ENCODE measurements at regions not wholly inside any gene's neighbourhood (a gene's known extent, or its start where the extent isn't known, plus 50 kb on each side); places are given as distances from the start of the nearest gene placed in this dataset.

DNA sequence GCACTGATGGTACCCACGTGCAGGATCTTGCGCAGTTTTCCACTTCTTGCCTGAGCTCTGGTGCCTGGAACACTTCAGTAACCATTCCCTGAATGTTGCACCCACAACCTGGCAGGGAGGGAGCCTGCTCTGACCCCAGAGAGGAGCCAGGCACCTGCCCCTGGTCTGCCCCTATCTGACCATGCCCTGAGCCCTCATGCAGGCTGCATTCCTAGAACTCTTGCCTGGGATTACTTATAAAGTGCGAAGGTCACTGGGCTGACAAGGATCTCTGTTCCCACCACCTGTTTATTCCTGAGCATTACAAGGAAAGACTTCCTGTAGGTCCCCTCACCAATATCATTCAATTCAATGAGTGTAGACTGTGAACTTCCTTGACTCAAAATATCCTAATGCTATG is 191.9 kb upstream of the FMN2 start:
- no peaks in the 10 kb centered on the region for H3K36me3 ChIP-seq
- peaks cover 0 to 25% (median 17%) of the 10 kb centered on the region in 4 donors for H3K4me1 ChIP-seq
- intact Hi-C loops (cut with DNase I), result loop anchor here (5.0 to 10.0 kb wide), 3 partner anchors 85 to 595 kb away; partner anchors contain the start of gene CHRM3
- no peak for TF ChIP-seq POLR2AphosphoS5 (IDR thresholded peaks at IDR 0.05)
- TF ChIP-seq, protein P1, sequence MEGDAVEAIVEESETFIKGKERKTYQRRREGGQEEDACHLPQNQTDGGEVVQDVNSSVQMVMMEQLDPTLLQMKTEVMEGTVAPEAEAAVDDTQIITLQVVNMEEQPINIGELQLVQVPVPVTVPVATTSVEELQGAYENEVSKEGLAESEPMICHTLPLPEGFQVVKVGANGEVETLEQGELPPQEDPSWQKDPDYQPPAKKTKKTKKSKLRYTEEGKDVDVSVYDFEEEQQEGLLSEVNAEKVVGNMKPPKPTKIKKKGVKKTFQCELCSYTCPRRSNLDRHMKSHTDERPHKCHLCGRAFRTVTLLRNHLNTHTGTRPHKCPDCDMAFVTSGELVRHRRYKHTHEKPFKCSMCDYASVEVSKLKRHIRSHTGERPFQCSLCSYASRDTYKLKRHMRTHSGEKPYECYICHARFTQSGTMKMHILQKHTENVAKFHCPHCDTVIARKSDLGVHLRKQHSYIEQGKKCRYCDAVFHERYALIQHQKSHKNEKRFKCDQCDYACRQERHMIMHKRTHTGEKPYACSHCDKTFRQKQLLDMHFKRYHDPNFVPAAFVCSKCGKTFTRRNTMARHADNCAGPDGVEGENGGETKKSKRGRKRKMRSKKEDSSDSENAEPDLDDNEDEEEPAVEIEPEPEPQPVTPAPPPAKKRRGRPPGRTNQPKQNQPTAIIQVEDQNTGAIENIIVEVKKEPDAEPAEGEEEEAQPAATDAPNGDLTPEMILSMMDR (IDR thresholded peaks at IDR 0.05), result no peak
- no peak for TF ChIP-seq POLR2A (IDR thresholded peaks at IDR 0.05)
- TF ChIP-seq EP300 (IDR thresholded peaks at IDR 0.05), result no peak
- H3K27ac ChIP-seq, result no peak overlapping the region
- 71 to 85% methylated on average over 3 of the region's 3 CpGs for WGBS, 2 donors
- no peaks in the 10 kb centered on the region for H3K27me3 ChIP-seq
- H3K4me3 ChIP-seq, result no peak overlapping the region
- DNase-seq, result no peak
- H3K9me3 ChIP-seq, result no peaks in the 10 kb centered on the region

DNA sequence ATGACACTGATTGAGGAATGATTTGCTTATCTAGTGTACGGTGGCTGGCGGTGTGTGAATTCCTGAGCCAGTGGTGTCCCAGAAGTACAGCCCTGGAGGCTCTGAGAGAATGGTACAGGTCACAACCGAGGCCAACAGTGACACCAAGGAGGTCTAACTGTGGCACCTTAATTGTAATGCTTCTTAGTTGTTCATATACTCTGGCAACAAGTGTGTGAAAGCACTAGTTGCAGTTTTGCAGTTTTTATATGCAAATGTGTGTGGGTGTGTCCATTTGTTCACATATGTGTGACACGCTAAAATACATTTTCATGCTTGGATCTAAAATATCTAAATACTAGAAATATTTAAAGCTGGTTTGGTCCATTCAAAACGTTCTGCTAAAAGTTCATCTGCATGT is 185.3 kb upstream of the FMN2 start:
- DNase-seq, result no peak
- intact Hi-C loops (cut with DNase I), result no loop called here
- Histone ChIP-seq H3K27ac (no peak overlapping the region), H3K4me3 (no peak overlapping the region), H3K9me3 (no peaks in the 10 kb centered on the region), H3K4me1 (peaks cover 0 to 12% (median 3%) of the 10 kb centered on the region in 4 donors), H3K36me3 (peaks cover 0 to 22% (median 7%) of the 10 kb centered on the region in 4 donors), H3K27me3 (no peaks in the 10 kb centered on the region)
- TF ChIP-seq POLR2AphosphoS5 (IDR thresholded peaks at IDR 0.05), result no peak
- TF ChIP-seq, protein P1 (IDR thresholded peaks at IDR 0.05), result no peak
- TF ChIP-seq POLR2A (IDR thresholded peaks at IDR 0.05), result no peak
- TF ChIP-seq EP300 (IDR thresholded peaks at IDR 0.05), result no peak
- WGBS, 2 donors, result 82 to 88% methylated on average over 5 of the region's 5 CpGs

DNA sequence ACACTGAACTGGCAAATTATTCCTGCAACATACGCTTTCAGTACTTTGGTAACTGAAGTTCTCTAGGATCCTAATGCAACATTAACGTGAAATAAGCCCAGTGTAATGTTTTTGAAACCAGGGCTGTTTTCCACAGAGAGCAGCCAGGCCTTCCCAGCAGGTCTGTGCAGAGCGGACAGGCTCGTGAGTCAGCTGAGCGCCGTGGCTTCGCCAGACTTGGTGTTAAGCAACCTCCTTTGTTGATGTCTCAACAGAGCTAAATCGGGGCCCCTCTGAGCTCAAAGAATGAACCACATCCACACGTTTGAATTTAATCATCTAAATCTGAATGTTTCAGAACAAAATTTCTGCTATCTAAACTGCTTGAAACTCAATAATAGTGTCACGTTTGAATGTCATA is 181.8 kb upstream of the FMN2 start:
- no peak overlapping the region for H3K4me3 ChIP-seq
- H3K27me3 ChIP-seq, result no peaks in the 10 kb centered on the region
- WGBS, 2 donors, result 83 to 88% methylated on average over 10 of the region's 10 CpGs
- H3K9me3 ChIP-seq, result no peaks in the 10 kb centered on the region
- peak; percentile 86 for DNase-seq
- H3K36me3 ChIP-seq, result peaks cover 0 to 22% (median 7%) of the 10 kb centered on the region in 4 donors
- peaks cover 0 to 39% (median 23%) of the 10 kb centered on the region in 4 donors for H3K4me1 ChIP-seq
- peak overlapping the region; percentile 14 to 61 (median 43) for H3K27ac ChIP-seq
- TF ChIP-seq, protein P1 (IDR thresholded peaks at IDR 0.05), result no peak
- peak in 2 of 4 donors; percentile 8 to 46 for TF ChIP-seq POLR2AphosphoS5 (IDR thresholded peaks at IDR 0.05)
- intact Hi-C loops (cut with DNase I), result no loop called here

DNA sequence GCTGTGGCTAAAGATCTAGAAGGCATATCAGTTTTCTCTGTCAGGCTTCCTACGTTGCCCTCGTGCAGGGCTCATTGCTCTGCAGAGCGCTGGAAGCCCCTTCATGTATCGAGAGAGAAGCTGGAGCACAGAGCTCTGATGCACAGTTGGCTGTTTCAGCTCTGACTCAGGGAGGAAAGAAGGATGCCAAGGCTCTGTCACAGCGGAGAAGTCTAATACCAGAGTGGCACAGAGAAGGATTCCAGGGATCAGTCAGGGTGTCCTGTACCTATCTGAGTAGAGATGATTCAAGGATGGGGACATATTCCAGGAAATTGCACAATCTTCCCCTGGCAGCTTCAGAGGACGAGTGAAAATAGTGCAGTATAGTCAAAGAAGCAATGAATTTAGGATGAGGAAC is 179.2 kb upstream of the FMN2 start:
- Histone ChIP-seq H3K27ac (peak overlapping the region in 3 of 4 donors; percentile 45 to 61 (median 60)), H3K9me3 (no peaks in the 10 kb centered on the region), H3K27me3 (no peaks in the 10 kb centered on the region), H3K4me3 (no peak overlapping the region), H3K36me3 (peaks cover 0 to 20% (median 7%) of the 10 kb centered on the region in 4 donors), H3K4me1 (peaks cover 0 to 45% (median 27%) of the 10 kb centered on the region in 4 donors)
- DNase-seq, result peak; percentile 72
- intact Hi-C loops (cut with DNase I), result no loop called here
- WGBS, 2 donors, result 78 to 90% methylated on average over 6 of the region's 6 CpGs
- TF ChIP-seq POLR2A (IDR thresholded peaks at IDR 0.05) (no peak), POLR2AphosphoS5 (IDR thresholded peaks at IDR 0.05) (peak; percentile 18 to 74 (median 54)), EP300 (IDR thresholded peaks at IDR 0.05) (peak in 1 of 4 donors; percentile 40)
- TF ChIP-seq, protein P1 (IDR thresholded peaks at IDR 0.05), result no peak

DNA sequence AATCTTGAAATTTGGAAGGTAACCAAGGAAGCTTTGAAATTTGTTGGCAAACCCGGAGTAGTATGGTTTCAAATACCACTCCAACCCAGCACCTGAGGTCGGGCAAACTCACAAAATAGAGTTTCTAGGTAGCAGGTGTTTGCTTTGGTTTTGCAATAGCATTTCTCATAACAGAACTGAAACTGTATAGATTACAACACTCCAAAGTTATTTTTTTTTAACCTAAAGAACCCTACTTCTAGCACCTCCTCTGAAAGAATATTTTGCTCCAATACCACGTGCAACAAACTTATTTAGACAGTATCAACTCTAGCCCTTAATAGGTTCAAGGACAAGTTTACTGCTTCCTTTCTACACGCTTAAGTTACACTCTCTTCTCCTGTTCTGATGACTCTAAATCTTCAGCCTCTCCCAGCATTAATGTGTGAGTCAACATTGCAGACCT is 178.5 kb upstream of the FMN2 start:
- peak overlapping the region in 3 of 4 donors; percentile 45 to 61 (median 60) for H3K27ac ChIP-seq
- no peaks in the 10 kb centered on the region for H3K9me3 ChIP-seq

More for the DNA sequence above, 178.5 kb upstream of the FMN2 start:
- 79 to 80% methylated on average over 4 of the region's 4 CpGs for WGBS, 2 donors
- no peak overlapping the region for H3K4me3 ChIP-seq
- intact Hi-C loops (cut with DNase I), result no loop called here
- H3K4me1 ChIP-seq, result peaks cover 0 to 45% (median 27%) of the 10 kb centered on the region in 4 donors
- no peak for DNase-seq
- no peak for TF ChIP-seq POLR2A (IDR thresholded peaks at IDR 0.05)
- TF ChIP-seq POLR2AphosphoS5 (IDR thresholded peaks at IDR 0.05), result no peak
- TF ChIP-seq, protein P1 (IDR thresholded peaks at IDR 0.05), result no peak
- no peak for TF ChIP-seq EP300 (IDR thresholded peaks at IDR 0.05)
- H3K27me3 ChIP-seq, result no peaks in the 10 kb centered on the region
- H3K36me3 ChIP-seq, result peaks cover 0 to 13% (median 7%) of the 10 kb centered on the region in 4 donors
